Glutamatergic neuron (in vitro differentiated cells): ENCODE measurements at regions not wholly inside any gene's neighbourhood (a gene's known extent, or its start where the extent isn't known, plus 50 kb on each side); places are given as distances from the start of the nearest gene placed in this dataset.

Experiments
- DNase-seq: peaks from one replicate; pipeline ENCODE4 v3.0.0; 2022
- H3K27ac Mint-ChIP-seq: one replicate; pipeline ENCODE4 v1.8.0; 2020; ENCODE audit warnings: mild to moderate bottlenecking, mixed read lengths, inconsistent platforms; ENCODE audit not compliant: unreplicated experiment
- H3K27me3 Mint-ChIP-seq: one replicate; pipeline ENCODE4 v1.8.0; 2020; ENCODE audit warnings: mild to moderate bottlenecking, moderate library complexity, mixed read lengths, inconsistent platforms; ENCODE audit not compliant: unreplicated experiment
- H3K36me3 Mint-ChIP-seq: one replicate; pipeline ENCODE4 v1.8.0; 2020; ENCODE audit warnings: mild to moderate bottlenecking, mixed read lengths, inconsistent platforms; ENCODE audit not compliant: unreplicated experiment
- H3K4me1 Mint-ChIP-seq: one replicate; pipeline ENCODE4 v1.8.0; 2020; ENCODE audit warnings: mild to moderate bottlenecking, low read depth, mixed read lengths, inconsistent platforms; ENCODE audit not compliant: unreplicated experiment
- H3K4me3 Mint-ChIP-seq: one replicate; pipeline ENCODE4 v1.8.0; 2020; ENCODE audit warnings: mild to moderate bottlenecking, mixed read lengths, inconsistent platforms; ENCODE audit not compliant: unreplicated experiment
- H3K9me3 Mint-ChIP-seq: one replicate; pipeline ENCODE4 v1.8.0; 2020; ENCODE audit warnings: mild to moderate bottlenecking, moderate library complexity, mixed read lengths, inconsistent platforms; ENCODE audit not compliant: unreplicated experiment
- CTCF ChIP-seq: fragments of 200-600 bp; sonication (generic); IDR thresholded peaks from one replicate; pipeline ENCODE4 v1.5.0; 2021; ENCODE audit not compliant: partially characterized antibody, unreplicated experiment

DNA sequence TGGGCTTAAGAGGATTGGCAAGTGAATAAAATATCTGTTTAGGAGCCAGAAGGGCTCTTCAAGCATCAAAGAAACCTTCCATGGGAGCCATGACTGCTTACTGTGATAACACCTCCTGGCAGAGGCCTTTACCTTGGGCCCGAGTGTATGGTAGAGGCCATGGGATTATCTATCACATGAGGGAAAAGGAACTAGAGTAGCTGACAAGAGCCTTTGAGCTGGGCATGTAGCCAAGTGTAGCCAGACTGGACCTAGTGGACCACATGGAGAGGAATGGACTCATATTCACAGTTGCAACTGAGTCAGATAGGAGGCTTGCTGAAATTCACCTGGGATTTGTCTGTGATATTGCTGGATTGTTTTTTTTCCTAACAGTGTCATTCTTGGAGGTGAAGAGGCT, 276.0 kb upstream of the ZFHX3 start:
- no peaks in the 10 kb centered on the region for H3K9me3 Mint-ChIP-seq
- no peak overlapping the region for H3K4me3 Mint-ChIP-seq
- DNase-seq, result no peak
- peaks cover 8% of the 10 kb centered on the region for H3K4me1 Mint-ChIP-seq
- H3K36me3 Mint-ChIP-seq, result no peaks in the 10 kb centered on the region
- TF ChIP-seq CTCF, result no peak
- no peaks in the 10 kb centered on the region for H3K27me3 Mint-ChIP-seq
- no peak overlapping the region for H3K27ac Mint-ChIP-seq

DNA sequence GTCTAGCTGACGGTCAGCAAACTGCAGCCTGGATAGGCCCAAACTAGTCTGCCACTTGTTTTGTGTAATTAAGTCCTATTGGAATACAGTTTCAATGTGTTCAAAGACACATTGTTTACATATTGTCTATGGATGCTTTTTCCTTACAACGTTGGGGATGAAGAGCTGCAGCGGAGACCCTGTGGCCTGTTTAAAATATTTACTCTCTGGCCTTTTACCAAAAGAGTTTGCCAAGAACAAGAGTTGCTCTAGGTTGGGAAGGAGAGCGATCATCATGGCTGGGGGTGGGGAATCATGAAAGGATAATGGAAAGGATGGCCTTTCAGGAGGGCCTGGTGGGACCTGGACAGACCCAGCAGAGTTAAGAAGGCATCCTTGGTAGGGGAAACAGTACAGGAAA, 274.9 kb upstream of the ZFHX3 start:
- no peaks in the 10 kb centered on the region for H3K9me3 Mint-ChIP-seq
- no peak overlapping the region for H3K27ac Mint-ChIP-seq
- H3K36me3 Mint-ChIP-seq, result no peaks in the 10 kb centered on the region
- H3K27me3 Mint-ChIP-seq, result no peaks in the 10 kb centered on the region
- TF ChIP-seq CTCF, result no peak
- no peak overlapping the region for H3K4me3 Mint-ChIP-seq
- H3K4me1 Mint-ChIP-seq, result peaks cover 8% of the 10 kb centered on the region
- no peak for DNase-seq

GRCh38 chr16:73321853-73322252, 273.9 kb upstream of the ZFHX3 start:
- H3K27me3 Mint-ChIP-seq, result no peaks in the 10 kb centered on the region
- no peak overlapping the region for H3K4me3 Mint-ChIP-seq
- H3K36me3 Mint-ChIP-seq, result no peaks in the 10 kb centered on the region
- no peaks in the 10 kb centered on the region for H3K9me3 Mint-ChIP-seq
- DNase-seq, result no peak
- no peak overlapping the region for H3K27ac Mint-ChIP-seq
- H3K4me1 Mint-ChIP-seq, result peaks cover 8% of the 10 kb centered on the region
- no peak for TF ChIP-seq CTCF

- no peak for TF ChIP-seq CTCF
- Mint-ChIP-seq H3K27ac (no peak overlapping the region), H3K36me3 (peaks cover under 1% of the 10 kb centered on the region), H3K27me3 (no peaks in the 10 kb centered on the region), H3K4me3 (no peak overlapping the region), H3K4me1 (peaks cover 8% of the 10 kb centered on the region), H3K9me3 (no peaks in the 10 kb centered on the region)
- DNase-seq, result peak; percentile 24
Measured at GRCh38 chr16:73319737-73320136, 271.8 kb upstream of the ZFHX3 start.

DNA sequence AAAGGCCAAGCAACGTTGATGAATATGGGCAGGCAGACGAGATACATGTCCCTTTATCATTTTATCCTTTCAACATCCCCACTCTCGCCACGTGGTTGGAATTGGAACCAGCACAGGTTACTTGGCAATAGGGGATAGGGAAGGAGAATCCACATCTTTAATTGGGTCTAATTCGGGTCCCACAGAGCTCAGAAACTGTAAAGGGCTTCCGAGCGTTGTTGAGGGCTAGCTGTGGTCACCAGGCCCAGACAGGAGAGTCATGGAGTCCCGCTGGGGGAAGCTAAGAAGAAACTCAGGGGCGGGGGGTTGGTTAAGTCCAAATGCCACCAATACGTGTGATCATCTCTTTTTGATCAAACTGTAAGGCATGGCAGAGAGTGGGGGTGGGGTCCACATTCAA, 271.3 kb upstream of the ZFHX3 start:
- Mint-ChIP-seq H3K4me3 (no peak overlapping the region), H3K4me1 (peaks cover 8% of the 10 kb centered on the region), H3K36me3 (peaks cover 5% of the 10 kb centered on the region), H3K9me3 (no peaks in the 10 kb centered on the region), H3K27ac (no peak overlapping the region), H3K27me3 (no peaks in the 10 kb centered on the region)
- DNase-seq, result no peak
- TF ChIP-seq CTCF, result no peak
